NCI-H2029 (cell line): ENCODE measurements at regions not wholly inside any gene's neighbourhood (a gene's known extent, or its start where the extent isn't known, plus 50 kb on each side); places are given as distances from the start of the nearest gene placed in this dataset.

Source experiments
- DNase-seq: peaks from one replicate; lab custom pipeline; 2025; lab: John Stamatoyannopoulos, UW

DNA sequence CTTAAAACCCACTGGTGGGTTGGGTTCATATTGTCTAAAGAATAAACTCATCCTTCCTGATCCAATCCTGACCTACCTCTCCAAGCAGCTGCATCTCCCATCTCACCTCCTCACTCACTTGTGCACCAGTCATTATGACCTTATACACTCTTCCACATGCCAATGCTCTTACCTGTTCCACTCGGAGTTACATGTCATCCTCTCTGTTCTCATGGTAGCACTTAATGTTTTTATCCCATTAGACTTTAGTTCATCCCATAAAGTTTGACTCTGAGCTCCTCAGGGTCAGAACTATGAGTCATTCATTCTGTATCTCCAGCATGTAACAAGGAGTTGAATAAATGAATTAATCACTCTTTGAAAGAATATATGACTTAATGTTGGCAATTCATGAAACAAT lies 330.2 kb downstream of the KLF12 start:
- DNase-seq: no peak

DNA sequence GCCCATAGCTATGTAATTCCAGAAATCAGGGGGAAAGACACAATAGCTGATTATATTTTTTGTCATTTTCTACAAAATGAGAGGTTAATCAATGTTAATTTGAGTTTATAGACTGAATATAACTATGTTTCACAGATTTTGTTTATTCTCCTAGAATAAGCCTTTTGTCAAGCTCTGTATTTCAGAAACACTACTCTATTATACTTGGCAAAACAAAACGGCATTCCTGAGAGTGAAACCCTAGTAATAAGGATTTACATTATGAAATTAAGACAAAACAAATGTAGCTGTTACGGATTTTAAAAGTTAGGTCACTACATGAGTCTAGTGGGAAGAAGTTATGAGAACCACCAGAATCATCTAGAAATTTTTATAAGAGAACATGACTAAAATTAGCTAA lies 334.2 kb downstream of the KLF12 start:
- DNase-seq: no peak

- no peak for DNase-seq
Observed at GRCh38 chr13:73794755-73795154, 339.4 kb downstream of the KLF12 start.

DNA sequence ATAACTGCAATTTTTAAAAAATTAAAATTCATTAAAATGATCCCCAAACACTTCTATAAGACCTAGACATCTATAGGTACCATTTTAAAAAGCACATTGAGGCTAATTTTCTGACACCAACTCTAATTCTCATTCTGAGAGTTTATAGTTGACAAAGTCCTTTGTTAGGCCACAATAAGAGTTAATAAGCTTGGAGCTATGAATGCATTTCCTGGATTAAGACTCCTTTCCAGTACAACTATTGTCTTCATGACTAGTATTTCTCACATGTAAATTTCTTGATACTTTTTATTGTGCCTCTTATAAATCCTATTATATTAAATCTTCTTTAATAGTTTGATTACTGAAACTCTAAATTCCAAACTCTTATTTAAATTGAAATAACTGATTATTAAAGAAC lies 340.8 kb downstream of the KLF12 start:
- no peak for DNase-seq

- DNase-seq: no peak
Observed at GRCh38 chr13:73792796-73793195, 341.4 kb downstream of the KLF12 start.

GRCh38 chr13:73782450-73783449 lies 351.5 kb downstream of the KLF12 start:
- DNase-seq: no peak

- DNase-seq: no peak
Observed at GRCh38 chr13:73781384-73781783, 352.8 kb downstream of the KLF12 start.

GRCh38 chr13:73779881-73780280 lies 354.3 kb downstream of the KLF12 start:
- DNase-seq: no peak

DNA sequence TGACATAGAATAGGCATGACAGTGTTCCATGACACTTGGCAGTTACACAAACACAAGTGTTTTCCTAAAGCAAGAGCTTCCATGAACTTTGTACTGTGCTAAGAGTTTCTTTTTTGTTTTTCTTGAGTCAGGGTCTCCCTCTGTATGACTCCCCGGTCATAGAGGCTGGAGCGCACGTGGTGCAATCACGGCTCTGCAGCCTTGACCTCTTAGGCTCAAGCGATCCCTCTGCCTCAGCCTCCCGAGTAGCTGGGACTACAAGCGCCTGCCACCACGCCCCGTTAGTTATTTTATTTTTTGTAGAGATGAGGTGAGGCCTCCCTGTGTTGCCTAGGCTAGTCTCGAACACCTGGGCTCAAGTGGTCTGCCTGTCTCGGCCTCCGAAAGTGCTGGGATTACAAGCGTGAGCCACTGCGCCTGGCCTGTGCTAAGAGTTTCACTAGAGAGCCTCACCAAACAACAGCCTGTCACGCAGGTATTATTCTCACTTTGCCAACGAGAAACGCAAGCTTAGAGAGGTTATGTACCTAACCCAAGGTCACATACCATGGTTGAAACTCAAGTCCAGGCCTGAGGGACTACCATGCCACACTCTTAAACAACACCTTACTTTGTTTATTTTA lies 355.9 kb downstream of the KLF12 start:
- DNase-seq: no peak

DNA sequence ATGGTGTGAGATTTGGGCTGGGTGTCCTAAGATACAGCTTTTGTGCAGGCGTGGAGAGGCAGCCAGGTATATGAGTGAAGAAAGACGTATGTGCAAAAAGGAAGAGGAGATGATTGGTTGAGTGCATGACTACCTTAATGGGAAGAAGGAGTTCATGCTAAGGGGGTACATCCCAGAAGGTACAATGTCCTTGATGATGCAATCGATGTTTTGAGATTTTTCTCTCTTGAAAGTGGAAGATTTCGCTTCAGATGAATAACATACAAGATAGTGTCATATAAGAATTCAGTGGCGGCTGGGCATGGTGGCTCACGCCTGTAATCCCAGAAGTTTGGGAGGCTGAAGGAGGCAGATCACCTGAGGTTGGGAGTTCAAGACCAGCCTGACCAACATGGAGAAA lies 357.1 kb downstream of the KLF12 start:
- DNase-seq: no peak

DNA sequence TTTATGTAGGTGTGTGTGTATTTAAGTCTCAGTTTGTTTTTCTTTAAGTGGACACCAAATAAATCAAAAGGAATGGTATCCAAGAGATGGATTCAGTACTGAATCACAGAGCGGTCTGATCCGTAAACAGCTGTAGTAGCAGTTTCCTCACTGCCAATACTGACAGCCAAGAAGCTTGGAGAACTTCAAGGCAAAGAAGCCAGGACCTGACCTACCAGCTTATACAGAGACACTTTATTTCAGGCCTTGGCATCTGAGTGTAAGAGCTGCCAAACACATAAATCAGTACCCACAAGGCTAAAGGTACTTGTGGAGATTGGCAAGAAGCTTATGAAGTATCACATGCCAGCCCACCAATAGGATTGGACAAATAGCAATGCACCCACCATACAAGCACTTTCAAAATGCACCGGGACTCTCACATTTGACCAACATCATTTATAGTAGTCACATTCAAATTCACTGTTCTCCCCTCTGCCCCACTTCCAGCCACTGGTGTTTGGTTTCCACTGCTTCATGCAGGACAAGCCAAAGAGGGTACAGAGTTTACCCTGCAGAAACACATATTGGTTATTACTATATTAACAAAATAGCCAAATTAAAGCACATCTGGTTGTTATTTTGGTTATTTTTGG lies 357.9 kb downstream of the KLF12 start:
- DNase-seq: no peak

DNA sequence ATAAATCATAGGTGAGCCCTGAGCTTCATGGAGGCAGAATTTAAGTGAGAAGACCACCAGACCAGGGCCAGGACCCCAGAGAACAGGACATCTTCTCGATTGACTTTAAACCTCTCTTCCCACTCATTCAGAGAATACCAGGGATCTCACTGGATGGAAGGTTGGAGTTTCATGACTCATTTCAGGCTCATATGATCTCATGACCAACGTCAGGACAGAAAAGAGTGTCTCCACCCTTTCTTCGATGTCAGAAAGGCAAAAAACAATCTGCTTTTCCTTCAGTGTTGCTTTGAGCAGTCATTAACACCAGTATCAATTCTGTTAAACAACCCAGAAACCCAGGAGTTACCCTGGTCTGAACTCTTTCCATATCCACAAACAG lies 361.0 kb downstream of the KLF12 start:
- DNase-seq: no peak

DNA sequence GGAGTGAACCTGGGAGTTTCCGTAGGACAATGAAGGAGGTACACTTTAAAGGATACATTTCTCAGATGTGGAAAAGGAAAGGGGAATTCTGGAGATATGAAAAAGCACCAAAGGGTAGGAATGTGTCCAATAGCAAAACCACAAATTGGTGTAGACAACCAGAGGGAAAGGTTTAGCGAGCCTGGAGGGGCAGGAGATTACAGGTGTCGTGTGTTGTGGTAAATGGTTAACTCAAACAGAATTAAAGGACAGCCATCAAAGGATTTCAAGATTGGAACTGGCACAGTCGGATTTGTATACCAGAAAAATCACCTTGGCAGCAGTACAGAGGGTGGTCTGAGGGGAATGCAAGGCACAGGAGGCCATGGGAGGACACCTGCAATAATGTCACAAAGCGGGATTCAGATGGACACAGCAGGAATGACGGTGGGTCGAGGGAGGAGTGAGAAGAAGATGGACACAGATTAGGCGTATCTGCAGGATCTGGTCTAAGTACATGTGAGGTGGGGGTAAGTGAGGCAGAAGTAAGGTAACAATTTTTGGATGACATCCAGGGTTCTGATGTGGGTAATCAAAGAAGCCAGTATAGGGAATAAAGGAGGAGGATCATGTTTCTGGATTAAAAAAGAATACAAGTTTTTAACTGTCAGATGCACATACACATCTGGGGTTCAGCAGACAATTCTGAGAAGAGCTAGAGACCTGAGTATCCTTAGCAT lies 361.6 kb downstream of the KLF12 start:
- DNase-seq: no peak

DNA sequence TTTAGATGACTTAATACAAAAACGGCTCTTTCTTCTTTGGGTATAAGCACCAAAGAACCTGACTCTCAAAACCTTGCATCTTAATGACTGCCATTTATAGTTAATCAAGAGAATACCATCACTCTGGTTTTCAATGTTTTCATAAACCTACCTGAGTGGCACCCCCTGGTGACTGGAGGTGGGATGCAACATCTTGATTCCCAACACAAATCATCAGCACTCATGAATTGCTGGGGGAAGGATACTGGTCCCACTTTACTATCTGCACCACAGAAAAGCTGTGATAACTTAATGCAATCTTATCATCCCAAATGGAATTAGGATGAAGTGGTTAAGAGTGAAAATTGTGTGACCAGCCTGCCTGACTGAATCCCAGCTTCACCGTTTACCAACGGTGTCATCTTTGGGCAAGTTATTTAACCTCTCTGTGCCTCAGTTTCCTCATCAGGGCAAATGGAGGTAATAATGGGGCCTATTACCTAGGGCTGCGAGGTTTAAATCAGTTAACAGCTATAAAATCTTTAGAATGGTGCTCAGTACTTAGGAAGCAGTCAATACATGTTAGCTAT lies 366.4 kb downstream of the KLF12 start:
- no peak for DNase-seq

- no peak for DNase-seq
Observed at GRCh38 chr13:73767191-73767741, 366.9 kb downstream of the KLF12 start.

- peak; percentile 92 for DNase-seq
Observed at GRCh38 chr13:73765651-73766384, 368.4 kb downstream of the KLF12 start.

- DNase-seq: no peak
Observed at GRCh38 chr13:73759434-73759833, 374.8 kb downstream of the KLF12 start.

DNA sequence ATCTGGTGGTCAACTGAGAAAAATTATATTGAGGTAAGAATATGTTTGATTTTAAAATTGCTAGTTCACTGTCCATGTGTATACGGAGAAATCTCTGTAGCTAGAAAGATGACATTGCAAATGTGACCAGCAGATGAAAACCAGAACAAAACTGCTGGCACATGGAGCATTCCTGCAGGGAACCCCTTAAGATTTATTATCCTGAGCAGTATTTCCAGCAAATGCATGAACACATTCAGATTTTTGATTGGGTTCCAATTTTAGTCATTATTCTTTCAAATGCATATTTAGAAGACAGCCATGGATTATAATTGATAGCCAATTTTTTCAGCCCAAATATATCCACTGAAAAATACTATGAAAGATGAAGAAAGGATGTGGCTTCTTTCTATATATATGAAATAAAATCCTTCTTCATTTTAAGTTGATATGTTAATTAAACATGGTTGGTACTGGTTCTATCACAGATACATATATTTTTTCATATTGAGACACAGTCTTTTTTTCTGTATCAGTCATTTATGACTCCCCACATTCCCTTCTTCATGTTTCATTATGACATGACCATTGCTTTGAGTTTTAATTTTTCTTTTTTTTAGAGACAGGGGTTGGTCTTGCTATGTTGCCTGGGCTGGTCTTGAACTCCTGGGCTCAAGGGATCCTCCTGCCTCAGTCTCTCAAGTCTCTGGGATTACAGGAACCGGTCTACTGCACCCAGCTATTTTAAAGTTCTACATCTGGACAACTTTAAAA lies 376.5 kb downstream of the KLF12 start:
- no peak for DNase-seq

GRCh38 chr13:73754727-73755292 lies 379.4 kb downstream of the KLF12 start:
- DNase-seq: peak; percentile 38

DNA sequence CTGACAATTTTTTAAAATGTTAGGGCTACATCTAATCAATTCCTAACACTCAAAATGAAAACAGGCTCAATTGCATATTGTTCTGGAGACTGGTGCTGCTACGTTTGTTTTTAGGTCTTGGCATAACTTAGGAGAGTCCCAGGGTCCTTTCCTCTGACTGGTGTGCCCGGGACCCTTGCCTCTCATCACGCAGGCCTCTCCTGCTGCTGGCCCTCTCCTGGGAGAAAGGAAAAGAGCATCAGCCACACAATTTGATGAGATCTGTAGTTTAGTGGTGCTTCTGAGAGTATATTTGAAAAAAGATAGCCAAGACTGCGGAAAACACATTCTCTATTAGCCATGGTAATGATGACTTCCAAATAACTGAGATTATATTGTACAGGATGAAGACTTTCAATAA lies 380.0 kb downstream of the KLF12 start:
- no peak for DNase-seq
